A549 (cell line): ENCODE measurements at regions not wholly inside any gene's neighbourhood (a gene's known extent, or its start where the extent isn't known, plus 50 kb on each side); places are given as distances from the start of the nearest gene placed in this dataset.

Experiments
- ATAC-seq, 2 experiments: fragments of 200-7000 bp in 1 of 2; fragments of >200 bp in 1 of 2; cut with Nextera tagmentation in 1 of 2; cut with Tn5 transposase in 1 of 2; 3 replicates each; pipeline versions ENCODE4 v1.8.0 to v1.9.1; 2018 to 2020; ENCODE audit warnings: mild to moderate bottlenecking in 1 of 2, moderate library complexity in 1 of 2
- CTCF ChIA-PET: fragments of 300-600 bp; sonication (Branson Sonifier 250); formaldehyde crosslinking; extraction: SDS; loops from one replicate; lab custom pipeline; 2021; ENCODE audit warnings: antibody characterized with exemption, inconsistent platforms; lab: Yijun Ruan, JAX
- POLR2A ChIA-PET: fragments of 350-600 bp; formaldehyde crosslinking; extraction: SDS; loops from one replicate; lab custom pipeline; 2021; ENCODE audit warnings: antibody characterized with exemption, inconsistent platforms; lab: Yijun Ruan, JAX
- DNase-seq, 2 experiments: peaks; one replicate each; pipeline versions ENCODE4 v3.0.0 to v3.0.0-alpha.2; 2011 to 2016; ENCODE audit warnings: low read depth in 1 of 2, low spot score in 1 of 2
- FAIRE-seq: peaks from 2 replicates; lab custom pipeline; 2011; peaks lifted over from hg19 to GRCh38; lab: Jason Lieb, UNC
- H3K27ac ChIP-seq, 2 experiments: fragments of >200 bp; sonication (Bioruptor Twin); formaldehyde crosslinking; 3 replicates each; pipeline ENCODE4 v1.5.1; 2016 to 2017
- H3K4me1 ChIP-seq: fragments of >200 bp; sonication (Bioruptor Twin); formaldehyde crosslinking; 3 replicates; pipeline ENCODE4 v1.6.1; 2016
- H3K4me2 ChIP-seq: fragments of >200 bp; sonication (Bioruptor Twin); formaldehyde crosslinking; 3 replicates; pipeline ENCODE4 v1.6.1; 2016
- H3K4me3 ChIP-seq: fragments of >200 bp; sonication (Bioruptor Twin); formaldehyde crosslinking; 3 replicates; pipeline ENCODE4 v1.5.1; 2016
- H3K9me3 ChIP-seq: fragments of >200 bp; sonication (Bioruptor Twin); formaldehyde crosslinking; 3 replicates; pipeline ENCODE4 v1.6.1; 2016
- BHLHE40 ChIP-seq: IDR thresholded peaks from 2 replicates; pipeline ENCODE4 v1.6.1; 2012; ENCODE audit warnings: low read depth, low read length, inconsistent platforms
- CBX8 ChIP-seq: fragments of 200-600 bp; sonication (generic); IDR thresholded peaks from 2 replicates; pipeline ENCODE4 v1.6.1; 2016
- EHMT2 ChIP-seq: fragments of 200-600 bp; sonication (generic); IDR thresholded peaks from 2 replicates; pipeline ENCODE4 v1.6.1; 2016; ENCODE audit warnings: antibody characterized with exemption, low read depth, mild to moderate bottlenecking, moderate library complexity
- EP300 ChIP-seq, 2 experiments: fragments of >200 bp; sonication (Bioruptor Twin); formaldehyde crosslinking; IDR thresholded peaks; 2 replicates in 1 of 2; 3 replicates in 1 of 2; pipeline ENCODE4 v1.6.1; 2016 to 2017
- FOSL2 ChIP-seq, 2 experiments: fragments of 450-650 bp in 1 of 2; fragments of >200 bp in 1 of 2; sonication (Bioruptor Twin) in 1 of 2; formaldehyde crosslinking; IDR thresholded peaks; 2 replicates each; pipeline versions ENCODE4 v1.5.0 to v1.6.1; 2016 to 2020; ENCODE audit warnings: mild to moderate bottlenecking in 1 of 2, moderate library complexity in 1 of 2
- FOXS1 ChIP-seq: fragments of 250-450 bp; sonication (Bioruptor Pico); IDR thresholded peaks from 2 replicates; pipeline ENCODE4 v1.5.0; 2020; ENCODE audit warnings: mild to moderate bottlenecking, moderate library complexity
- HOXA7 ChIP-seq: fragments of 250-450 bp; sonication (Bioruptor Pico); IDR thresholded peaks from 2 replicates; pipeline ENCODE4 v1.5.0; 2020; ENCODE audit warnings: mild to moderate bottlenecking, moderate library complexity
- HOXB13 ChIP-seq: fragments of 250-450 bp; sonication (Bioruptor Pico); IDR thresholded peaks from 2 replicates; pipeline ENCODE4 v1.5.0; 2020; ENCODE audit warnings: low read depth, mild to moderate bottlenecking, moderate library complexity
- JUN ChIP-seq, 2 experiments: fragments of >200 bp; sonication (Bioruptor Twin); formaldehyde crosslinking; IDR thresholded peaks; 2 replicates in 1 of 2; 3 replicates in 1 of 2; pipeline ENCODE4 v1.6.1; 2016 to 2017
- KDM1A ChIP-seq: fragments of 200-600 bp; sonication (generic); IDR thresholded peaks from 2 replicates; pipeline ENCODE4 v1.6.1; 2016; ENCODE audit warnings: low read depth, mild to moderate bottlenecking
- KDM5A ChIP-seq: fragments of 200-600 bp; sonication (generic); IDR thresholded peaks from 2 replicates; pipeline ENCODE4 v1.6.1; 2016; ENCODE audit warnings: antibody characterized with exemption, mild to moderate bottlenecking
- MYC ChIP-seq: IDR thresholded peaks from 2 replicates; pipeline ENCODE4 v1.6.1; 2012; ENCODE audit warnings: mild to moderate bottlenecking, inconsistent platforms, low read length, improper control_type of control experiment, borderline replicate concordance
- NR3C1 ChIP-seq: fragments of >200 bp; sonication (Bioruptor Twin); formaldehyde crosslinking; IDR thresholded peaks from 3 replicates; pipeline ENCODE4 v1.6.1; 2017
- PHF8 ChIP-seq: fragments of 200-600 bp; sonication (generic); IDR thresholded peaks from 2 replicates; pipeline ENCODE4 v1.6.1; 2016; ENCODE audit warnings: low read depth, mild to moderate bottlenecking, antibody characterized with exemption, moderate library complexity, borderline replicate concordance
- RAD21 ChIP-seq, 2 experiments: fragments of >200 bp in 1 of 2; sonication (Bioruptor Twin) in 1 of 2; formaldehyde crosslinking in 1 of 2; IDR thresholded peaks in 1 of 2; conservative IDR thresholded peaks in 1 of 2; 2 replicates in 1 of 2; 3 replicates in 1 of 2; pipeline ENCODE4 v1.6.1; 2012 to 2018; ENCODE audit warnings: inconsistent platforms in 1 of 2
- RFX5 ChIP-seq: fragments of 450-650 bp; IDR thresholded peaks from 2 replicates; pipeline ENCODE4 v1.7.1; 2014; ENCODE audit warnings: antibody characterized with exemption, mild to moderate bottlenecking, moderate library complexity
- SMC3 ChIP-seq: fragments of >200 bp; sonication (Bioruptor Twin); formaldehyde crosslinking; IDR thresholded peaks from 3 replicates; pipeline ENCODE4 v1.6.1; 2018; ENCODE audit warnings: inconsistent platforms
- TFCP2L1 ChIP-seq: fragments of 250-450 bp; sonication (Bioruptor Pico); IDR thresholded peaks from 2 replicates; pipeline ENCODE4 v1.5.0; 2021; ENCODE audit warnings: mild to moderate bottlenecking
- ZFP36 ChIP-seq: fragments of 450-650 bp; IDR thresholded peaks from 2 replicates; pipeline ENCODE4 v1.6.1; 2014; ENCODE audit warnings: borderline replicate concordance; ENCODE audit not compliant: partially characterized antibody
- ZNF302 ChIP-seq: fragments of 250-450 bp; sonication (Bioruptor Pico); IDR thresholded peaks from 2 replicates; pipeline ENCODE4 v1.9.0; 2021; ENCODE audit warnings: inconsistent platforms, mild to moderate bottlenecking, moderate library complexity
- WGBS: methylation state at CpG from one replicate; pipeline ENCODE4 v1.1.6; 2017; ENCODE audit errors: missing lambda C conversion rate; 5-methylcytosine and 5-hydroxymethylcytosine counted together
- TF ChIP-seq, protein P1 (sequence below): fragments of 250-450 bp; sonication (Bioruptor Pico); IDR thresholded peaks from 2 replicates; pipeline ENCODE4 v1.5.0; 2020; ENCODE audit warnings: low read depth, mild to moderate bottlenecking, moderate library complexity
- TF ChIP-seq, protein P2 (sequence below): fragments of 250-450 bp; sonication (Bioruptor Pico); IDR thresholded peaks from 2 replicates; pipeline ENCODE4 v1.5.0; 2021; ENCODE audit warnings: mild to moderate bottlenecking, moderate library complexity, borderline replicate concordance
- TF ChIP-seq, protein P3 (sequence below): IDR thresholded peaks from 2 replicates; pipeline ENCODE4 v1.6.1; 2012
- TF ChIP-seq, protein P4 (sequence below): fragments of 200-600 bp; sonication (generic); IDR thresholded peaks from 2 replicates; pipeline ENCODE4 v1.6.1; 2016; ENCODE audit warnings: antibody characterized with exemption, mild to moderate bottlenecking, moderate library complexity
- TF ChIP-seq, protein P5 (sequence below): fragments of 150-350 bp; IDR thresholded peaks from 2 replicates; pipeline ENCODE4 v1.6.1; 2014; ENCODE audit warnings: low read depth, mild to moderate bottlenecking, low read length

DNA sequence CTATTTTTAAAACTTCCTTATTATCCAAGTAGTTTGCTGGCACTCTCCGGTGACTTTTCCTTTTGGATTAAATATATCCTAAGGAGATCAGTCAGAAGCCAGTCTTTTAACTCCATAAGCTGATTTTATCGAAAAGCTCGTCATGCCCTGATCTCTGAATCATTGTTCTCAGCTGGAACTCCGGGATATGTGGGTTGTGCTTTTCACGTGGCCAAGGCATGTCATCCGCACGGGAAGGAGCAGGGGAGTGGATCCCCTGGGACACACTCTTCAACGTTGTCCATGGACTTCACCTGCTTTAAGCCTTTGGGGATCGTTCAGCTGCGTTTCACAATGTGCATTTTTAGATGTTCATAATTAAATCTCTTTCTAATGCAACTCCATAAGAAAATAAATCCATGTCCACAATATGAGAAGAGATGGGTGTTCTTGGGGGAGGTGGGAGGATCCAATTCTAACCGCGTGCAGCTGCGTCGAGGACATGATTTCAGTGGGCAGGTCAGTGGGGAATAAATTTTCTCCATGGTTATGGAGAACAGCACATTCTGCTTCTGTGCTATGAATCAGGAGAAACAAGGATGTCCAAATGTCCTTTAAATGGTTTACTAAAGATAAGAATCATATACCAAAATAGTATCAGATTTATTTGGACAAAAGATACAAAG lies 229.5 kb upstream of the ADARB2 start:
- ATAC-seq: no peak
- no peak overlapping the region for H3K27ac ChIP-seq
- no peak overlapping the region for H3K4me2 ChIP-seq
- H3K9me3 ChIP-seq: no peaks in the 10 kb centered on the region
- POLR2A ChIA-PET: no interaction called here
- CTCF ChIA-PET: no interaction called here
- DNase-seq: no peak
- H3K4me3 ChIP-seq: no peak overlapping the region
- no peak for FAIRE-seq
- TF ChIP-seq EHMT2: no peak
- no peak for TF ChIP-seq SMC3
- no peak for TF ChIP-seq JUN (IDR thresholded peaks at IDR 0.05)
- no peak for TF ChIP-seq CBX8
- TF ChIP-seq ZNF302: no peak
- TF ChIP-seq HOXA7 (CRISPR knock-in tag): no peak
- TF ChIP-seq RAD21 (conservative IDR thresholded peaks at IDR 0.05 in 1 of 2, IDR thresholded peaks at IDR 0.05 in 1 of 2): no peak
- no peak for TF ChIP-seq RFX5
- TF ChIP-seq MYC: no peak
- TF ChIP-seq NR3C1: no peak
- no peak for TF ChIP-seq KDM5A
- TF ChIP-seq, protein P1, sequence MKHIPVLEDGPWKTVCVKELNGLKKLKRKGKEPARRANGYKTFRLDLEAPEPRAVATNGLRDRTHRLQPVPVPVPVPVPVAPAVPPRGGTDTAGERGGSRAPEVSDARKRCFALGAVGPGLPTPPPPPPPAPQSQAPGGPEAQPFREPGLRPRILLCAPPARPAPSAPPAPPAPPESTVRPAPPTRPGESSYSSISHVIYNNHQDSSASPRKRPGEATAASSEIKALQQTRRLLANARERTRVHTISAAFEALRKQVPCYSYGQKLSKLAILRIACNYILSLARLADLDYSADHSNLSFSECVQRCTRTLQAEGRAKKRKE (CRISPR knock-in tag): no peak
- TF ChIP-seq, protein P2, sequence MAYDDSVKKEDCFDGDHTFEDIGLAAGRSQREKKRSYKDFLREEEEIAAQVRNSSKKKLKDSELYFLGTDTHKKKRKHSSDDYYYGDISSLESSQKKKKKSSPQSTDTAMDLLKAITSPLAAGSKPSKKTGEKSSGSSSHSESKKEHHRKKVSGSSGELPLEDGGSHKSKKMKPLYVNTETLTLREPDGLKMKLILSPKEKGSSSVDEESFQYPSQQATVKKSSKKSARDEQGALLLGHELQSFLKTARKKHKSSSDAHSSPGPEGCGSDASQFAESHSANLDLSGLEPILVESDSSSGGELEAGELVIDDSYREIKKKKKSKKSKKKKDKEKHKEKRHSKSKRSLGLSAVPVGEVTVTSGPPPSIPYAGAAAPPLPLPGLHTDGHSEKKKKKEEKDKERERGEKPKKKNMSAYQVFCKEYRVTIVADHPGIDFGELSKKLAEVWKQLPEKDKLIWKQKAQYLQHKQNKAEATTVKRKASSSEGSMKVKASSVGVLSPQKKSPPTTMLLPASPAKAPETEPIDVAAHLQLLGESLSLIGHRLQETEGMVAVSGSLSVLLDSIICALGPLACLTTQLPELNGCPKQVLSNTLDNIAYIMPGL (CRISPR knock-in tag): no peak
- no peak for TF ChIP-seq KDM1A
- TF ChIP-seq ZFP36: no peak
- TF ChIP-seq FOXS1: no peak
- TF ChIP-seq FOSL2 (IDR thresholded peaks at IDR 0.05): no peak
- TF ChIP-seq FOSL2 (CRISPR knock-in tag; IDR thresholded peaks at IDR 0.05): no peak
- H3K4me1 ChIP-seq: no peaks in the 10 kb centered on the region
- WGBS: 22% methylated on average over 14 of the region's 14 CpGs

DNA sequence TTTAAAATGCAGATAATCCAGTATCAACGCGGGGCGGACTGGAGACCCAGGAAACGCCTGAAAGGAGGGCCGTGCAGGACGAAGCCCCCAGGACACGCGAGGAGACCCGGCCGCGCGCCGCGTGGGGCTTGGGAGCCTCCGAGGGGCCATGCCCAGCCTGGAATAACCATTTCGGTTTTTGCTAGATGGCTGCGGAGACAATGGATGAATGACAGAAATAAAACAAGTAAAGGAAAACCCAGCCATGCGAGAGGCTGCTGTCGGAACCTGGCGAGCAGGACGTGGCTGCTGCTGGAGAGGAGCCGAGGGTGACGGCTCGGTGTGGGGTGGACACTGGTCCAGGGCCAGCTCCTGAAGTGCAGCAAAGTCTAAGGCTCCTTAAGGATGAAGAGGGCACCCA lies 227.2 kb upstream of the ADARB2 start:
- FAIRE-seq: no peak
- Histone ChIP-seq H3K4me1 (no peaks in the 10 kb centered on the region), H3K4me3 (no peak overlapping the region), H3K9me3 (no peaks in the 10 kb centered on the region), H3K27ac (no peak overlapping the region), H3K4me2 (no peak overlapping the region)
- 50% methylated on average over 24 of the region's 24 CpGs for WGBS
- TF ChIP-seq, protein P1 (CRISPR knock-in tag): no peak
- no peak for TF ChIP-seq EP300 (IDR thresholded peaks at IDR 0.05)
- TF ChIP-seq, protein P3, sequence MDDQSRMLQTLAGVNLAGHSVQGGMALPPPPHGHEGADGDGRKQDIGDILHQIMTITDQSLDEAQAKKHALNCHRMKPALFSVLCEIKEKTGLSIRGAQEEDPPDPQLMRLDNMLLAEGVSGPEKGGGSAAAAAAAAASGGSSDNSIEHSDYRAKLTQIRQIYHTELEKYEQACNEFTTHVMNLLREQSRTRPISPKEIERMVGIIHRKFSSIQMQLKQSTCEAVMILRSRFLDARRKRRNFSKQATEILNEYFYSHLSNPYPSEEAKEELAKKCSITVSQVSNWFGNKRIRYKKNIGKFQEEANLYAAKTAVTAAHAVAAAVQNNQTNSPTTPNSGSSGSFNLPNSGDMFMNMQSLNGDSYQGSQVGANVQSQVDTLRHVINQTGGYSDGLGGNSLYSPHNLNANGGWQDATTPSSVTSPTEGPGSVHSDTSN: no peak
- TF ChIP-seq, protein P4, sequence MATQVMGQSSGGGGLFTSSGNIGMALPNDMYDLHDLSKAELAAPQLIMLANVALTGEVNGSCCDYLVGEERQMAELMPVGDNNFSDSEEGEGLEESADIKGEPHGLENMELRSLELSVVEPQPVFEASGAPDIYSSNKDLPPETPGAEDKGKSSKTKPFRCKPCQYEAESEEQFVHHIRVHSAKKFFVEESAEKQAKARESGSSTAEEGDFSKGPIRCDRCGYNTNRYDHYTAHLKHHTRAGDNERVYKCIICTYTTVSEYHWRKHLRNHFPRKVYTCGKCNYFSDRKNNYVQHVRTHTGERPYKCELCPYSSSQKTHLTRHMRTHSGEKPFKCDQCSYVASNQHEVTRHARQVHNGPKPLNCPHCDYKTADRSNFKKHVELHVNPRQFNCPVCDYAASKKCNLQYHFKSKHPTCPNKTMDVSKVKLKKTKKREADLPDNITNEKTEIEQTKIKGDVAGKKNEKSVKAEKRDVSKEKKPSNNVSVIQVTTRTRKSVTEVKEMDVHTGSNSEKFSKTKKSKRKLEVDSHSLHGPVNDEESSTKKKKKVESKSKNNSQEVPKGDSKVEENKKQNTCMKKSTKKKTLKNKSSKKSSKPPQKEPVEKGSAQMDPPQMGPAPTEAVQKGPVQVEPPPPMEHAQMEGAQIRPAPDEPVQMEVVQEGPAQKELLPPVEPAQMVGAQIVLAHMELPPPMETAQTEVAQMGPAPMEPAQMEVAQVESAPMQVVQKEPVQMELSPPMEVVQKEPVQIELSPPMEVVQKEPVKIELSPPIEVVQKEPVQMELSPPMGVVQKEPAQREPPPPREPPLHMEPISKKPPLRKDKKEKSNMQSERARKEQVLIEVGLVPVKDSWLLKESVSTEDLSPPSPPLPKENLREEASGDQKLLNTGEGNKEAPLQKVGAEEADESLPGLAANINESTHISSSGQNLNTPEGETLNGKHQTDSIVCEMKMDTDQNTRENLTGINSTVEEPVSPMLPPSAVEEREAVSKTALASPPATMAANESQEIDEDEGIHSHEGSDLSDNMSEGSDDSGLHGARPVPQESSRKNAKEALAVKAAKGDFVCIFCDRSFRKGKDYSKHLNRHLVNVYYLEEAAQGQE: no peak
- no peak for TF ChIP-seq PHF8
- TF ChIP-seq TFCP2L1 (CRISPR knock-in tag): no peak
- TF ChIP-seq, protein P5, sequence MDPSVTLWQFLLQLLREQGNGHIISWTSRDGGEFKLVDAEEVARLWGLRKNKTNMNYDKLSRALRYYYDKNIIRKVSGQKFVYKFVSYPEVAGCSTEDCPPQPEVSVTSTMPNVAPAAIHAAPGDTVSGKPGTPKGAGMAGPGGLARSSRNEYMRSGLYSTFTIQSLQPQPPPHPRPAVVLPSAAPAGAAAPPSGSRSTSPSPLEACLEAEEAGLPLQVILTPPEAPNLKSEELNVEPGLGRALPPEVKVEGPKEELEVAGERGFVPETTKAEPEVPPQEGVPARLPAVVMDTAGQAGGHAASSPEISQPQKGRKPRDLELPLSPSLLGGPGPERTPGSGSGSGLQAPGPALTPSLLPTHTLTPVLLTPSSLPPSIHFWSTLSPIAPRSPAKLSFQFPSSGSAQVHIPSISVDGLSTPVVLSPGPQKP: no peak
- no peak for TF ChIP-seq KDM1A
- TF ChIP-seq BHLHE40: no peak
- TF ChIP-seq HOXB13 (CRISPR knock-in tag): no peak
- no peak for TF ChIP-seq NR3C1
- ChIA-PET POLR2A (no interaction called here), CTCF (no interaction called here)
- ATAC-seq: no peak
- no peak for DNase-seq
